ENCODE measurements at regions not wholly inside any gene's neighbourhood (a gene's known extent, or its start where the extent isn't known, plus 50 kb on each side); places are given as distances from the start of the nearest gene placed in this dataset.

DNA sequence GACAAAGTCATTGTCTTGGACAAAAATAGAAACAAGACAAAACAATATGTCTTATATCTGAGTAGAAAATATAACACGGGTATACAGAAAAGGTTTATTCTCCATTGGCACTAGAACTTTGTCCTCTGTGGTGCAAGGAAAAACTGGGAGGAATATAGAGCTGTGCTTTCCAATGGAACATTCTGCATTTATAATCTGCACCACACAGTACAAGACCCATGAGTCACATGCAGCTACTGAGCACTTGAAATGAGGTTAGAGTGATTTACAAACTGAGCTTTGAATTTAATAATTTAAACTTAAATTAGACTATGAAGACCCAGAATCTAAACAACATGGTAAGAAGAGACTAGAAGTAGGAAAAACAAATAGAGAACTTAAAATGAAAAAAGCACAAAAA lies 86.1 kb downstream of the RAP2A start:
- DNase-seq (ENCODE audit: low read depth, low spot score) = no peak
- in situ Hi-C loops (cut with HindIII; ENCODE audit: low sequenced_read_pairs) = no loop called here
- no peak overlapping the region for H3K4me3 ChIP-seq (ENCODE audit: low read depth, low read length)
- TF ChIP-seq, protein P1, sequence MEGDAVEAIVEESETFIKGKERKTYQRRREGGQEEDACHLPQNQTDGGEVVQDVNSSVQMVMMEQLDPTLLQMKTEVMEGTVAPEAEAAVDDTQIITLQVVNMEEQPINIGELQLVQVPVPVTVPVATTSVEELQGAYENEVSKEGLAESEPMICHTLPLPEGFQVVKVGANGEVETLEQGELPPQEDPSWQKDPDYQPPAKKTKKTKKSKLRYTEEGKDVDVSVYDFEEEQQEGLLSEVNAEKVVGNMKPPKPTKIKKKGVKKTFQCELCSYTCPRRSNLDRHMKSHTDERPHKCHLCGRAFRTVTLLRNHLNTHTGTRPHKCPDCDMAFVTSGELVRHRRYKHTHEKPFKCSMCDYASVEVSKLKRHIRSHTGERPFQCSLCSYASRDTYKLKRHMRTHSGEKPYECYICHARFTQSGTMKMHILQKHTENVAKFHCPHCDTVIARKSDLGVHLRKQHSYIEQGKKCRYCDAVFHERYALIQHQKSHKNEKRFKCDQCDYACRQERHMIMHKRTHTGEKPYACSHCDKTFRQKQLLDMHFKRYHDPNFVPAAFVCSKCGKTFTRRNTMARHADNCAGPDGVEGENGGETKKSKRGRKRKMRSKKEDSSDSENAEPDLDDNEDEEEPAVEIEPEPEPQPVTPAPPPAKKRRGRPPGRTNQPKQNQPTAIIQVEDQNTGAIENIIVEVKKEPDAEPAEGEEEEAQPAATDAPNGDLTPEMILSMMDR (IDR thresholded peaks at IDR 0.05; ENCODE audit: low read depth, low read length) = no peak

DNA sequence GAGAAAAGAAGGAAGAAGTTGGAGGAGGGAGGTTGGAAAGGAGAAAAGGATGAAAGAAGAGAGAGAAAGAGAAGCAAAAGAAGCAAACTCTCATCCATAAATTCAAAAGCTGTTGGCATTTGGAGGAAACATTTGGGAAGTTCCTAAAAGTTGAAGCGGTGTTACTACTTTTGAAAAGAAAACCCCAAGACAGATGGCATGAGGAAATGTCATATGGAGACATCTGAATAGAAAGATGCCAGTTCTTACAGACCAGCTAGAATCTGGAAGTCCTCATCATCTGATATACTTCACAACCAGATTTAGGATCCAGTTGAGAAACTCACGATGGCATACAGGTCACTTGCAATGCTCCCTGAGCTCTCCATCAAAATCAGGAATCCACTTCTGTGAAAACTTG lies 86.9 kb downstream of the RAP2A start:
- in situ Hi-C loops (cut with HindIII; ENCODE audit: low sequenced_read_pairs) = no loop called here
- DNase-seq (ENCODE audit: low read depth, low spot score) = no peak
- TF ChIP-seq, protein P1 (IDR thresholded peaks at IDR 0.05; ENCODE audit: low read depth, low read length) = no peak
- no peak overlapping the region for H3K4me3 ChIP-seq (ENCODE audit: low read depth, low read length)

DNA sequence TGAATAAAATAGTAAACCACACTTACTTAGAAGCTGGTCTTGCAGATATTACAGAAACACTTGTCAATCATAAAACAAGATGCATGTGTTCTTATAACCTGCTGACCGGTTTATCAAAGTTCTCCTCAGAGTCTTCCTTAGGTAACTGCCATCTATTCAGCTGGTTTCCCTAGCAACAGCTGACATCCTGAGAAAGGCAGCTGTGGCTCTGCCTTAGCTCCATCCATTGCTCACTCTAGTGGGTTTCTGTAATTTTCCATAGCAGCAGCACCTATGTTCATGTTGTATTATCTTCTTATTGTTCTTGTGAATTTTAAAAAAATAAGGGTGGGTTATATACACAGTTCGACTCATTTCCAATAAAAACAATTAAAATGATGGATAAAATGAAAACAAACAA lies 87.8 kb downstream of the RAP2A start:
- DNase-seq (ENCODE audit: low read depth, low spot score) = no peak
- no peak overlapping the region for H3K4me3 ChIP-seq (ENCODE audit: low read depth, low read length)
- in situ Hi-C loops (cut with HindIII; ENCODE audit: low sequenced_read_pairs) = no loop called here
- TF ChIP-seq, protein P1 (IDR thresholded peaks at IDR 0.05; ENCODE audit: low read depth, low read length) = no peak

- DNase-seq (ENCODE audit: low read depth, low spot score) = no peak
- no peak overlapping the region for H3K4me3 ChIP-seq (ENCODE audit: low read depth, low read length)
- TF ChIP-seq, protein P1 (IDR thresholded peaks at IDR 0.05; ENCODE audit: low read depth, low read length) = no peak
- in situ Hi-C loops (cut with HindIII; ENCODE audit: low sequenced_read_pairs) = no loop called here
These were observed 88.3 kb downstream of the RAP2A start for GRCh38 chr13:97522243-97522642.

DNA sequence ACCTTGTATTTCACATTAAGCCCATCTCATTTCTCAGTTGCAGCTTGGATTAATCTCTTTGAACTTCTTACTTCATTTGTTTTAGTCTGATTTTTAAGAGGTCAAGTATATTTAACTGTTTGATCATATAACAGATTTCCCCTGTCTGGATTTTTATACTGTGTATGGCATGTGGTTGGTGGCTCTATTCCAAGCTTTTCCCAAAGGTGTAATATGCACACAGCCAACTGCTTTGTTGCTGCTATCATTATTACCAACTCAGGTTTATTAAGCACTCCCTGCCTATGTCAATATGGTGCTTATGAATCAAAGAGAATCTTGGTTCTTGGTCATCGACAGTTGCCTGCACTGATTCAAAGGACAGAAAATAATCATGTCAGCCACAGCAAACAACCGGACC lies 92.6 kb downstream of the RAP2A start:
- no peak overlapping the region for H3K4me3 ChIP-seq (ENCODE audit: low read depth, low read length)
- TF ChIP-seq, protein P1 (IDR thresholded peaks at IDR 0.05; ENCODE audit: low read depth, low read length) = no peak
- DNase-seq (ENCODE audit: low read depth, low spot score) = no peak
- in situ Hi-C loops (cut with HindIII; ENCODE audit: low sequenced_read_pairs) = no loop called here

DNA sequence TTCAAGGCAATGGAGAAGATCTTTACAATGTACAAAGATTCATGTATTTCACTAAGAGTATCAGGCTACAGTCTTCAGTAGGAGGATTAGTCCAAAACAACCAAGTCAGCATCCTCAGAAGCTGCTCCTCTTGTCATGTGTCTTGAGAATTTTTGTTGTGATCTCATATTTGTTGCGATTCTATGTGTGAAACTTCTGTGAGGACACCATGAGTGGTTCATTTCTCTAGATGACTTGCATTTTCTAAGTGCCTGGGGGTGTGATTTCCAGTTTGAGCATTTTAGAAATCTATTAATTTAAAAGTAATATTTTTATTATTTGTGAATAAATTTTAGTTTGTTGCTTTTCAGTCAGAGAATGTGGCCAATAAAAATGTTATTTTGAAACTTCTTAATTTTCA lies 94.5 kb downstream of the RAP2A start:
- DNase-seq (ENCODE audit: low read depth, low spot score) = no peak
- TF ChIP-seq, protein P1 (IDR thresholded peaks at IDR 0.05; ENCODE audit: low read depth, low read length) = no peak
- in situ Hi-C loops (cut with HindIII; ENCODE audit: low sequenced_read_pairs) = no loop called here
- no peak overlapping the region for H3K4me3 ChIP-seq (ENCODE audit: low read depth, low read length)

DNA sequence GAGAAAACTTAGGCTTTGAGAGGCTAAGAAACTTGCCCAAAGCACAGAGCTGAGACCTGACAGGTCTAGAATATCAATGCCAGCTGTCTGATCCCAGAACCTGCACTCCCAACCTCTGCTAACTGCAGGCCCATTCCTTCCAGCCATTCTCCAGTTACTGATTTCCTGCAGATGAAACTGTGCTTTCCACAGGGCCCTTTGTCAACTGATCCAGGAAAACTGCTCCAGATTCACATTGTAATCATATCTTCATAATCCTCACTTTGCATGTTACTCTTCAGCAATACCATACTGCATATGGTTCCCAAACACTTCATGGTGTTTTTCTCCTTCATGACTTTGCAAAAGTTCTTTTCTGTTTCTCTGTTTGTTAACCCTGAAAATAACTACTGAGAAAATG lies 100.6 kb downstream of the RAP2A start:
- no peak for DNase-seq (ENCODE audit: low read depth, low spot score)
- TF ChIP-seq, protein P1 (IDR thresholded peaks at IDR 0.05; ENCODE audit: low read depth, low read length) = no peak
- in situ Hi-C loops (cut with HindIII; ENCODE audit: low sequenced_read_pairs) = no loop called here
- H3K4me3 ChIP-seq (ENCODE audit: low read depth, low read length) = no peak overlapping the region

All from astrocyte of the spinal cord (primary cell).